RPMI7951 (cell line): ENCODE measurements at regions not wholly inside any gene's neighbourhood (a gene's known extent, or its start where the extent isn't known, plus 50 kb on each side); places are given as distances from the start of the nearest gene placed in this dataset.

ENCODE experiments used
- DNase-seq: peaks from one replicate; pipeline ENCODE4 v3.0.0-alpha.2; 2012; ENCODE audit warnings: low read depth

GRCh38 chr2:55973673-55974072 lies 50.1 kb upstream of the EFEMP1 start:
- no peak for DNase-seq

GRCh38 chr2:55976681-55977080 lies 53.1 kb upstream of the EFEMP1 start:
- no peak for DNase-seq

DNA sequence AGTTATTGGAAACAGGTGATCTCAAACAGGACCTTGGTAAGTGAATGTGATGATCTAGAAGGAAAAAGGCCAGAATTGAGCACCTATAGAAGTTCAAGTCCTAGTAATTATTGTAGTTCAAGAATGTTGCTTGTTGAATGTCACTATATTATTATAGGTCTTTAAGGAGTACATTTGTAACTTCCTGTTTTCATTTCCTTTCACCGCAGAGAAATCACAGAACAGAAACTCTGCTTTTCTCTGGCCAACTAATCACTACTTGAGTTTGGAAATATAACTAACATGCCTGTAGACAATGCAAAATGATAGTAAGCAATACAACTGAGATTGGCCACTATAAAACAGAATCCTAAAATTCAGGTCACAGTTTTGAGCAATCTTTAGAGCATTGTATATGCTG lies 61.8 kb upstream of the EFEMP1 start:
- no peak for DNase-seq

GRCh38 chr2:55986001-55986400 lies 62.4 kb upstream of the EFEMP1 start:
- DNase-seq: no peak

DNA sequence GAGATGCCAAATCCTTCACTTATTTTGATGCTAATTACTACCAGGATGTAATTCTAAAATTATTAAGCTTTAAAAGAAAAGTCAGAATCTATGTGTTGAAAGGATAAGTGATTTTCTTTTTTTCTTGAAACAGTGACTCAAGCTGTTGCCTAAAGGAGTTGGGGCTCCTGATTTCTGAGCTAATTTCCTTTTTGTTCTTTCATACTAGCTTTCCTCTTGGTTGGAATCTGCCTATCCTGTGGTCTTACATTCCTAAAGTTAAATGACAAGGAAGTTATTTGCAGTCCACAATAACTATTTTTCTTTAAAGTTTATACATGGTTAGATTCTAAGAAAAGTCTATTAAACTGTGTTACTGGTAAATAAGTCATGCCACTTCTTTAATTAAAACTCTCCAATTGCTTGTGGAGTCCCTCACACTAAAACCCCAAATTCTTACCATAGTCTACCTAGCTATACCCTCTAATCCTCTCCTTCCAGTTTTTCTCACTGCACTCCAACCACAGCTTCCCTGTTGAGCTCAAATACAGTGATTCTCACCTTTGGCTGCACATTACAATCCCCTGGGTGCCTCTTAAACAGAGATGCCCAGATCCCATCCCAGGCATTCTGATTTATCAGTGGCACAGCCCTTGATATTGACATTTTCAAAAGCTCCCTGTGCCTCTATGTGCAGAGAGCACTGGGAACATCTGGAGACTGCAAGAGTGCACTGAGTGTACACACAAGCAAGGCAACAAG lies 63.3 kb upstream of the EFEMP1 start:
- DNase-seq: peak; percentile 53

- DNase-seq: no peak
Measured at GRCh38 chr2:55989405-55989804, 65.8 kb upstream of the EFEMP1 start.

DNA sequence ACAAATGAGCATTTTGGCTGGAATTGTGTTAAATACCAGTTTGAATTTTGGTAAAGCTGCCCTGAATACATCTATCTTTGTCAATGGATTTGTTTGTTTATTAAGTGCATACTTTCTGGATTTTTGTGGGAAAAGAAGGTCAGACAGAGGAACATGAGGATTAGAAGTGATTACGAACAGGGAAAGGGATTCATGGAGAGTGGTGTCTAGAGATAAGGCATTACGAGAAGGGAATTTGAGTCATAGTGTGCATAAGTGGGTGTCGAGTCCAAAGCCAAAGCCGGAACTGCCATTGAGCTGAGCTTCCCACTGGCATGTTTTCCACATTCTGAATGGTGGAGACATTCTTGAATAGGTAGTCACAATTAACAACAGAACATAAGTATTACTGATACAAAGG lies 68.9 kb upstream of the EFEMP1 start:
- DNase-seq: peak; percentile 92

DNA sequence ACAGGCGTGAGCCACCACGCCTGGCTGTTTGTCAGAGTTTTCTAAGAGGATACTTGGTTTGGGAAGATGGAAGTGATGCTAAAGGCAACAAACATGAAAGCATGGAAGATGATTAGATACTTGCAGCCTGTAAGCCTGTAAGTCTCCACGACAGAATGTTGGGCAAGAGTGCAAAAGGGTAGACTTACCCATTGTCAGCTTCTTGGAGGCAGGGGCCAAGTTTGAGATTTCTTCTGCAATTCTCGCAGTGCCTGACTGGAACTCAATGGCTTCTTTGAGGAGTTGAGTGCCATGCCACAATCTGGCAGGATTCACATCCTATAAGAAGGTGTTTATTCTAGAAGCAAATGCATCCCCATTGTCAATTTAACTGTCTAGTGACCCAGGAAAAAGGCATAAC lies 70.1 kb upstream of the EFEMP1 start:
- no peak for DNase-seq

DNA sequence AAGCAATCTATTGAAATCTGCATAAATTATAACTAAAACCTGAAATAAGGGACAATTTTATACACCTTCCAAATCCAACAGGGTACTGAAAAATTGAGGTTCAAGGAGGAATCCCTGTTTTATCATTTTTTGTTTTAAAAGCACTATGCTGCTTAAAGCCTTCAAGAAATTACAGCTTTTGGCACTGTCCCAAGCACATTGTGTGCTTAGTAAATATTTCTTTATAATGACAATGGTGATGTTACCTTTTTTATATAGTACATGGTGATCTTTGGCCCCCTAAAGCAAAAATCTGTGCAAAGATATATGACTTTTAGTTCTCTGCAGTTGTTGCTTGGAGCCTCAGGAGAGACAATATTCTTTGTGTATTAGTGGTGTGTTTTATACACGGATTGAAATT lies 71.6 kb upstream of the EFEMP1 start:
- DNase-seq: no peak

DNA sequence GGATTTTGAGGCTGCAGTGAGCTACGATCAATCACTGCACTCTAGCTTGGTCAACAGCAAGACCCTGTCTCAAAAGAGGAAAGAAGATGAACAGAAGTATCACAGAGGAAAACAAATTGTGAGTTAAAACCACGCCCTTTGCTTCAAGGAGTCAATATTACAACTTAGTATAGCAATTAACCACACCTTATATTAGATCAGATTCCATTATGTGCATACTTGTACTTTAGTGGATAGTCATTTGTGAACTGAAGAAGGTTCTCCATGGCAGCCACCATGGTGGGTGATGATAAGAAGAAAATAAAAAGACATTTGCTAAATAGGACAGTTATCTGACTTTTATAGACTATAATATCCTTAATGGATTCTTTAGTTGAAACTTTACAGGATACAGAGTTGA lies 72.3 kb upstream of the EFEMP1 start:
- no peak for DNase-seq

- DNase-seq: no peak
Measured at GRCh38 chr2:55999231-55999630, 75.6 kb upstream of the EFEMP1 start.

DNA sequence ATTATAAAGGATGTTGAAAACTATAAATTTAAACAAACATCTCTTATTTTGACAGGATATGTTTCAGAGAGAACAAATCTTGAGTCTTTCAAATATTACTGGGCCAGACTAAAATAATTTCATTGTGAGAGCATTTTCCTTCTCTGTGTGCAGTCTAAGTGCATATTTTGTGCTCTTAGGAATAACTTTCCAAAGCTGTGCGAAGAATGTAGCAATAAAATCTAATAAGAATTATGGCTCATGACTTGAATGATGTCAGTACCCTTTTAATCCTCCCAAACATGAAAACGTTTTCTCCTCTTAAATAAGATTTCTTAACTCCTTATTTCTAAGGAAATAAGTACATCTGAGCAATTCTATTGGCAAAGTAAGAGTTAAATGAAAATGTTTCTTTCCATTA lies 76.2 kb upstream of the EFEMP1 start:
- no peak for DNase-seq

DNA sequence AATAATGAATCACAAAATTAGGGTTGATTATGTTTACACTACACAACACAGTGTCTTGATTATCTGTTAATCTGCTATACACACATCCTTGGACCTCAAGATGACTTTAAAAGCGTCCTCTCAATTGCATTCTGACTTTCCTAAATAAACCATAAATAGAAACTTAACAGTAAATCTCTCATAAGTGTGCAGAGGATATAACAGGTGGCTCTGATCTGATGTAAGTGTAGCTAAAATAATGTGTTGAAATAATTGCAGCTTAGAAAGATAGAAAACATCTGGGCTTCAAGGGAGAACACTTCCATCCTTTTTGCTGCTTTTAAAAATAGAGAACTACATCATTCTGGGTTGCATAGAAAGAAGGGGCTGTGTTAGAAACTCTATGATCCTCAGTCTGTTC lies 78.4 kb upstream of the EFEMP1 start:
- no peak for DNase-seq

GRCh38 chr2:56008661-56009431 lies 85.3 kb upstream of the EFEMP1 start:
- DNase-seq: peak; percentile 66

- peak; percentile 34 for DNase-seq
Measured at GRCh38 chr2:56009758-56010458, 86.3 kb upstream of the EFEMP1 start.

DNA sequence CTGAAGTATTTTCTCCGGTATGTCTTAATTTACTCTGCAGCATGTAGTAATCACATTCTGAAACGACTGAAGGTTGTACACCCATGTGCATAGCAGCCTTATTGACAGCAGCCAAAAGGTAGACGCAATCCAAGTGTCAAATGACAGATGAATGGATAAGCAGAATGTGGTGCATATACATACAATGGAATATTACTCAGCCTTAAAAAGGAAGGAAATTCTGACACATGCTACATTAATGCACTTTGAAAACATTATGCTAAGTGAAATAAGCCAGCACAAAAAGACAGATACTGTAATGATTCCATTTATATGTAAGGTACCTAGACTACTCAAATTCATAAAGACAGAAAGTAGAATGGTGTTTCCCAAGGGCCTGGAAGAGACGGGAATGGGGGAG lies 88.0 kb upstream of the EFEMP1 start:
- no peak for DNase-seq

GRCh38 chr2:56012221-56012765 lies 88.7 kb upstream of the EFEMP1 start:
- no peak for DNase-seq

GRCh38 chr2:56013475-56013874 lies 89.9 kb upstream of the EFEMP1 start:
- DNase-seq: no peak

DNA sequence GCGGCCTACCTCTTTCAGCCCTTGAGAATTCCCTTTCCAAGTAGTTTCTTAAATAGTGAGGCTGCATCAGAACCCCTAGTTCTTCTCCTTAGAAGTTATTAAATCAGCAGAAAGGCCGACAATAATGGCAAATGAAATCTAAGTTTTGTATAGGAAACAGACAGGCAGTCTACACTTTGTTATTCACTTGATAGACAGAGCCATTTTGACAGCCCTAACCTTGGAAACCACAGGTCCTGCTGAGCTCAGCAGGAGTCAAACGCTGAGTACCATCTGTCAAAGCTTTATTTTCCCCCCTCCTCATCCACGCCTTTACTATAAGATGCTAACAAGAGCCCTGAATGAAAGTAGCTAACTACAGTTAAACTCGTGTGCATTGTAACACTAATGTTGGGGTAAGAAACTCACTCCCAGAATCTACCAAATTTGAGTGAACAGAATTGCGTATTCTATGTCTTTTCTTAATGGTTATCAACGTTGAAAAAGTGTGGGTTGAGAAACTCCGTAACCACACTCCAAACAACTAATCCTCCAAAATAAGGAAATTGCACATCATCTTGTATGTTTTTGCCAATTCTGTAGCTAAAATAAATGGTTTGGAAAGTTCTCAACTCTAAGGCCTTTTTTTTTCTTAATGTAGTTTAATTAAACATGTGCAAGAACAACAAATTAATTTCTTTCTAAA lies 90.6 kb upstream of the EFEMP1 start:
- DNase-seq: no peak

GRCh38 chr2:56015711-56016115 lies 92.1 kb upstream of the EFEMP1 start:
- no peak for DNase-seq

DNA sequence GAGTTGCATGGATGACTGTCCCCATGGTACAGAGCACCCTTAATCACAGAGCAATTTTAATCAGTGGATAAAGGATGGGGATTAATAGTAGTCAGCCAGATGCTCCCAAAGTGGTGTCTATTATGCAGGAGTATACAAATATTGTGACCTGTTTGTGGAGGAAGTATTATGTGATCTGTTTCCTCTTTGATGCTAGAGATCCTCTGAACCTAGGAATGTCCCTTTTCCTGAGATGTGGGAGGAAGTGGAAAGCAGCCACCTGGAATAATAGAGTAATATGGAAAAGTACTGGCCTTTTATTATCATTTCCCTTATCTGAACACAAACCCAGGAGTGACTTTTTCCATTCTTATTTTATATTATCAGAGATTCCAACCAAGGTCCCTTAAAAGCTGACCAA lies 94.2 kb upstream of the EFEMP1 start:
- no peak for DNase-seq

GRCh38 chr2:56018267-56018666 lies 94.7 kb upstream of the EFEMP1 start:
- DNase-seq: no peak
